Body of pancreas (tissue), 4 donors: ENCODE measurements at regions not wholly inside any gene's neighbourhood (a gene's known extent, or its start where the extent isn't known, plus 50 kb on each side); places are given as distances from the start of the nearest gene placed in this dataset.

Experiments used
- CTCF ChIP-seq, 7 experiments: fragments of 450-650 bp in 4 of 7; fragments of 200-600 bp in 3 of 7; sonication (generic) in 3 of 7; IDR thresholded peaks; one replicate each; pipeline ENCODE4 v1.5.1; 2016 to 2019; ENCODE audit warnings: antibody characterized with exemption in 7 of 7
- POLR2A ChIP-seq, 3 donors: fragments of 450-650 bp; IDR thresholded peaks; one replicate each; pipeline ENCODE4 v1.6.1; 2016; ENCODE audit warnings: antibody characterized with exemption in 3 of 3, mild to moderate bottlenecking in 2 of 3

GRCh38 chr13:107993239-107993949, 221.9 kb downstream of the LIG4 start:
- no peak for TF ChIP-seq CTCF (IDR thresholded peaks at IDR 0.05)
- TF ChIP-seq POLR2A (IDR thresholded peaks at IDR 0.05): no peak
